M059J (cell line): ENCODE measurements at regions not wholly inside any gene's neighbourhood (a gene's known extent, or its start where the extent isn't known, plus 50 kb on each side); places are given as distances from the start of the nearest gene placed in this dataset.
A peak's percentile ranks its signal among the peaks of the same experiment; 100 is the strongest.
"Not testable (repeated sequence)": the region's sequence is repeated elsewhere in the genome, so short reads cannot be mapped to it uniquely, and the experiment has no call there.

Experiments
- DNase-seq: peaks from one replicate; pipeline ENCODE4 v3.0.0-alpha.2; 2012; ENCODE audit warnings: low read depth

- DNase-seq: not testable (repeated sequence)
Measured at GRCh38 chr5:136545031-136545430, 179.7 kb upstream of the TRPC7 start.

DNA sequence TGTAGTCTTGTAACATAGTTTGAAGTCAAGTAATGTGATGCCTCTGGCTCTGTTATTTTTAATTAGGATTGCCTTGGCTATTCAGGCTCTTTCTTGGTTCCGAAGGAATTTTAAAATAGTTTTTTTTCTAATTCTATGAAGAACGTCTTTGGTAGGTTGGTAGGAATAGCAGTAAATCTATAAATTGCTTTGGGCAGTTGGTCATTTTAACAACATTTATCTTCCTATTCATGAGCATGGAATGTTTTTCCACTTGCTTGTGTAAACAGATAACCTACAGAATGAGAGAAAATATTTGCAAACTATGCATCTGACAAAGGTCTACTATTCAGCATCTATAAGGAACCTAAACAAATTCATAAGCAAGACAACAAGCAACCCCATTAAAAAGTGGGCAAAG is 173.2 kb upstream of the TRPC7 start:
- DNase-seq: peak; percentile 15

DNA sequence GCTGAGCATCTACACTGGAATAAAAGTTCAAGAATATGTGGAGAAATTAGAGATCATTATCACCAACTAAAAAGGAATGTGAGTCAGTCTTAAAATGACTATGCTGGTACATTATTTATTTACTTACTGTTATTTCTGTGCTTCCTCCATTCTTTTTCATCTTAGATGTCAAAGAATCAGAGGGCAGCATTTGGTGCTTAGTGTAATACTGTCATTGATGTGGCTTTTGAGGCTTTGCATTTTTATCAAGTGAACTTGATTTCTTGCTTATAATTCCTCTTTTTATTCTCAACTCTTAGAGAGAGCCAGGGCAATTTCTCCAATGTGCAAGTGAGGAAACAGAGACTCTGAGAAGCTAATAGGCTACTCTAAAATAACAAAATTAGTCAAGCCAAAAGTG is 163.7 kb upstream of the TRPC7 start:
- DNase-seq: peak; percentile 82

DNA sequence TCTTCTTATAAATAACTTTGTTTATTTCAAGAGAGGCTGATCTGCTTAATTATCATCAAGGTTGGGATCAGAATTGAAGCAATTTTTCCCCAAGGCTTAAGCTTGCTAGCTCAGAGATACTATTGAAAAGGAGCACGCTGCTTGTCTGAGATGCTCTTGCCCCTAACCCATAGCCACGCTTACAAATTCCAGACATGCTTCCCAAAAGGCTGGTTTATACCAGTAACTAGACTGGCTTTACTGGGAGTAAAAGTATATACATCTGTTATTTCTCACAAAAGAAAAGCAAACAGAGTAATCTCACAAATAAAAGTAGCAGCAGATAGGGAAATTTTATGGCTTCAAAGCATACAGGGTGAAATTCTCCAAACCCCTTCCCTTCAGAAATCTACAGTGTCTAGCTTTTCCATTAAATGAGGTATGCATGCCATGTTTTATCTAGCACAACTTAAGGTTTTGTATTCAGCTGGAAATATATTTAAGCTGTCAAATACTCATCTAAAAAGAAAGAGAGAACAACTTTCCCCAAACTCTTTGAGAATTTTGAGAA is 163.2 kb upstream of the TRPC7 start:
- no peak for DNase-seq

GRCh38 chr5:136527311-136527710 is 162.0 kb upstream of the TRPC7 start:
- DNase-seq: no peak

GRCh38 chr5:136526791-136527190 is 161.4 kb upstream of the TRPC7 start:
- peak; percentile 14 for DNase-seq

- DNase-seq: no peak
Measured at GRCh38 chr5:136526021-136526420, 160.7 kb upstream of the TRPC7 start.

DNA sequence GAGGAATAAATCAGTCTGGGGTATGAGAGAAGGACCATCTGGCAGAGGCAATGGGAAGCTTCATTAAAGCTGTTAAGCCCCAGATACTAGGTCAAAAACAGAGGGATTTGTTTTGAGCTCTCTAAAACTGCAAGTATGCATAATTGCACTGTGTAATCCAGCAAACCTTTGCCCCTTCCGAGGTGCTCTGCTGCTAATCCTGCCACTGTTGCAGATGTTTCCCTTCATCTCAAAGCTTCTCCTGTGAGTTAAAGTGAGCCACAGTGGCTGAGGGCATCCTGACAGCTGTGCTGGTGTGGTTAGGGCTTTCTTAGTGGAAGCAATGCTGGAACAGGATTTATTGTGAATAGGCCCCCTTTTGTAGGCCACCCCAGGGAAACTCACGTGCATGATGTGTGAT is 160.3 kb upstream of the TRPC7 start:
- DNase-seq: no peak

DNA sequence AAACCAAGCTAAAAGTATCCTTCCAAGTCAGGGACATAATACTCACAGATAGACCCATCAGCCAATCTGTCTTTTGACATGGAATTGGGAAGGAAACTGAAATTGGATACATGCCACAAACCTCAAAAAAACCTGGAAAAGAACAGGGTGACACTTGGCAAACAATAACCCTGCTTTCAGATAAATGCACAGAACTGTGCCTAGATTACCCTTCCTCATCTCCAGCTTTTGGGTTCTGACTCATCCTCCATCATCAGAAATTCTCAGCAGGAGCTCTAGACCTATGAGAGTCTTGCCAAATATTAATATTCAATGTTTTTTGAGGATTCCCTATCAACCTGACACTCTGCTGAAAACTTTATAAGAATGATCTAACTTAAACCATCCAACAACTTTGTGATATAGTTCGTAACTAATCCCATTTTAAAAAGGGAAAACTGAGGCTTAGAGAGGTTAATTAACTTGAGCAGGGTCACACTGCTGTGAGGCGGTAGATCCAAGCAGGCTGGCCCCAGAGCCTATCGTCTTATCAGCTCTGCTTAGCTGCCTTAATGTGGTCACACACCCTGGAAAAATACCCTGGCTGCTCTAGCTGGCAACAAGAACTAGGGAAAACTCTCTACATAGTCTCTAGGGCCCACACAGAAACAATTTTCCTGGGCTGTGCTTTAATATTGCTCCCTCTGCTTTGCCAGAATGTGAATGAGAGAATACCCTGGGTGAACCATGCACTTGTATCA is 157.0 kb upstream of the TRPC7 start:
- DNase-seq: peak; percentile 48

- no peak for DNase-seq
Measured at GRCh38 chr5:136521696-136522095, 156.4 kb upstream of the TRPC7 start.

- peak; percentile 79 for DNase-seq
Measured at GRCh38 chr5:136518814-136519213, 153.5 kb upstream of the TRPC7 start.

GRCh38 chr5:136518174-136518573 is 152.8 kb upstream of the TRPC7 start:
- DNase-seq: peak; percentile 31

DNA sequence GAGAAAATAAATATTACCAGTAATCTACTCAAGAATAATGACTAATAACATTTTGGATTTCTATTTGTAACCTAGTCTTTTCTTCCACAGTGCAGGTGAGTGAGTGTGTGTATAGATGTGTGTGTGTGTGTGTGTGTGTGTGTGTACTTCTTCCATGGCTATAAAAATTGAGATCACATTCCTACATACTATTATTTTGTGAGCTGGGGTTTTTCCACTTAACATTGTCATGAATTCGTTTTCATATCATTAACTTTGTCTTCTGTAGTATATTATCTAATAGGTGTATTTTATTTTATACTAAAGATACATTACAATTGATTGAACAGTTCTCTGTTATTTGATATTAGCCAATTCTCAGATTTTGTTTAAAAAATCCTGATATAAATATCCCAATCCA is 152.4 kb upstream of the TRPC7 start:
- no peak for DNase-seq

DNA sequence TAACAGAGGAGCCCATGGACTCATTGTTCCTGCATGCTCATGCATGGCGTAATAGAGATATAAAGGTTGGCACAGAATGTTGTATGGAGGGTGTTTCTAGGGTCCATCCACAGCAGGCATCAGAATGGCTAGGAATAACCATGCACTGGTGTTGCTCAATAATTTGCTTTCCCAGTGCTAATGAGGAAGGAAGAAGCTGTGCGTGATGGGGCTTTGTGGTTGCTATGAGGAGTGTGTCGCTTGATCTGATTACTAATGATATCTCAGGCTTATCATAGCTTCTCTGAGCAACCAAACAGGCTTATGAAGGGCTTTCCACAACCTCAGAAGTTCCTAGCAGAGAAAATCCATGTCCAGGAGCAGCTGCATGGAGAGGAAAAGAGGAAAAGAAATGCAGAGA is 151.3 kb upstream of the TRPC7 start:
- DNase-seq: peak; percentile 25

- no peak for DNase-seq
Measured at GRCh38 chr5:136513430-136513829, 148.1 kb upstream of the TRPC7 start.

- peak; percentile 51 for DNase-seq
Measured at GRCh38 chr5:136511046-136511445, 145.7 kb upstream of the TRPC7 start.

GRCh38 chr5:136510481-136510880 is 145.1 kb upstream of the TRPC7 start:
- DNase-seq: no peak

DNA sequence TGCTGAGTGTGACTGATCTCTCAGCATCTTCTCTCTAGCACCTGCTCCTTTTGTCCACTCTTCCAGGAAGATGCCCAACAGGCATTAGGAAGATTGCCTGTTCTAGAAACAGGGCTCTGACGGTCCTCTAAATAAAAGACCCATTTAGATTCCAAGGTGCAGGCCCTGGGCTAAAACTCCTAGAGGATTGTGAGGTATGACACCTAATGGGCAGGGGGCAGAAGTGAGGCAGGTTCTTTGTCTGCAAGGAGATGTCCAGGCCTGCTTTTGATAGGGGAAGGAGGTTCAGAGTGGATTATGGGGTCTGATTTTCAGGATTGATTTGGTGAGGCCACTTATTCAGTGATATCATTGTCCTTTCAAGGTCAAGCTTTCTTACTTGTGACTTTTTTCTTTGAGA is 140.8 kb upstream of the TRPC7 start:
- DNase-seq: no peak

- DNase-seq: no peak
Measured at GRCh38 chr5:136501133-136501532, 135.8 kb upstream of the TRPC7 start.

DNA sequence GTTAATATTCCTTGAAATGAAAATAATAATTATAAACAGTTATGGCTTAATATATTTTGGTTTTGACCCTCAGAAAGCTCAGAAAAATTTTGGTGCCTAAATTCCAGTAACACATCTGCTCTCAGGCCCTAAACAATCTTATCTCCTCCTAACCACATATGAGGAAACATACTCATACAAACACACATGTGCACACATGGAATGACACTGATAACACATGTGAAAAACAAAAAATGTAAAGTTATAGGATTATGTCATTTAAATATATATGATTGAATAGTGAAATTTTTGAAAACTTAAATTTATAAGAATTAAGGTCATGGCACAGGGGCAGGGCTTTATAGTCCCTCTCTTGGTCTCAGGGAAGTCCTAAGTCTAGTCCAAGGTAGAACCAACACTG is 127.2 kb upstream of the TRPC7 start:
- DNase-seq: no peak

- peak; percentile 19 for DNase-seq
Measured at GRCh38 chr5:136491806-136492205, 126.5 kb upstream of the TRPC7 start.

GRCh38 chr5:136484808-136485325 is 119.5 kb upstream of the TRPC7 start:
- DNase-seq: no peak

DNA sequence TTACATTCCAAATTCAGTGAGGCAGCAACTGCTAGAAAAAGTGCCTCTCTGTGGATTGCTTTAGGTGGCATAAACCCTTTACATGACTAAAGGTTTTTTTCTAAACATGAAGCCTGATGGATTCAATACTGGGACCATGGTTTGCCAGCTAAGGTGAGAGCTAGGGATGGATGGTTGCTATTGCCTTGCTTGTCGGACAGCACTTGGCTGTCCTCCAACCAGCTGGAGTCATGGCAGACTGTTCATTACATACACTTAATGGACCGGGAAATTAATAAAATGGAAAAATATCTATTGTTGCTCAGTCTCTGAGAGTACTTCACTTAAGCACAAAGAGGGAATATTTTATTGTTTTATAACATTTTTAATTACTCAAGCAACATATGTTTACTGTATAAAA is 116.9 kb upstream of the TRPC7 start:
- no peak for DNase-seq

GRCh38 chr5:136474466-136474865 is 109.1 kb upstream of the TRPC7 start:
- DNase-seq: no peak
